ENCODE measurements at regions not wholly inside any gene's neighbourhood (a gene's known extent, or its start where the extent isn't known, plus 50 kb on each side); places are given as distances from the start of the nearest gene placed in this dataset.

GRCh38 chr1:95503278-95504030, 269.4 kb downstream of the RWDD3 start (continued):
- TF ChIP-seq ZBTB46 (CRISPR knock-in tag; IDR thresholded peaks at IDR 0.05; ENCODE audit: borderline replicate concordance) (no peak), GTF3A (CRISPR knock-in tag; conservative IDR thresholded peaks at IDR 0.05) (no peak), ZFP82 (CRISPR knock-in tag; IDR thresholded peaks at IDR 0.05; ENCODE audit: borderline replicate concordance) (no peak)

- CTCF ChIA-PET (ENCODE audit: low intra/inter-chr PET ratio, low total read pairs) = no interaction called here
- in situ Hi-C loops (cut with HindIII; ENCODE audit: extremely low pct_ligation_motif_present, low pct_unique_long_range_greater_than_20kb) = no loop called here
- Histone ChIP-seq H2AFZ (ENCODE audit: low read length) (no peak overlapping the region), H4K20me1 (ENCODE audit: insufficient read depth, low read length) (no peaks in the 10 kb centered on the region), H3K36me3 (replicated peaks in 1 of 2; ENCODE audit: control insufficient read depth in 1 of 2, insufficient read depth in 2 of 2, low read length in 2 of 2) (no peaks in the 10 kb centered on the region), H3K27me3 (ENCODE audit: control insufficient read depth in 1 of 2, insufficient read depth in 2 of 2, low read length in 2 of 2) (no peaks in the 10 kb centered on the region), H3K4me3 (replicated peaks in 1 of 3; ENCODE audit: insufficient read depth in 1 of 3, low read depth in 2 of 3, low read length in 3 of 3) (no peak overlapping the region), H3K9ac (ENCODE audit: insufficient read depth, low read depth, low read length) (no peak overlapping the region), H3K27ac (ENCODE audit: extremely low read length, insufficient read depth, low read length) (no peak overlapping the region), H3K79me2 (ENCODE audit: insufficient read depth, low read length) (no peaks in the 10 kb centered on the region), H3K9me3 (ENCODE audit: low read length) (no peaks in the 10 kb centered on the region), H3K4me1 (ENCODE audit: insufficient read depth, low read length) (no peaks in the 10 kb centered on the region), H3K4me2 (ENCODE audit: low read depth, low read length) (no peak overlapping the region)
- no peak for DNase-seq (ENCODE audit: low spot score)
- 23% methylated on average over 2 of the region's 4 CpGs for WGBS (ENCODE audit: low lambda C conversion rate)
- no TSS peak for BruUV-seq (replicated peaks)
- no peak for FAIRE-seq
- no peak for ATAC-seq
- POLR2A ChIA-PET = no interaction called here
- TF ChIP-seq SKI (IDR thresholded peaks at IDR 0.05; ENCODE audit: partially characterized antibody) = no peak
- intact Hi-C loops (cut with micrococcal nuclease; ENCODE audit: unreplicated experiment) = no loop called here
Measured at GRCh38 chr1:95504321-95504720, 270.3 kb downstream of the RWDD3 start.
